K562 (cell line): ENCODE measurements at regions not wholly inside any gene's neighbourhood (a gene's known extent, or its start where the extent isn't known, plus 50 kb on each side); places are given as distances from the start of the nearest gene placed in this dataset.

ENCODE experiments used
- ATAC-seq: fragments of 200-7000 bp; cut with Tn5 transposase; 3 replicates; pipeline ENCODE4 v1.9.1; 2020; ENCODE audit warnings: moderate library complexity
- BruUV-seq: library from RNA; stranded (reverse); fragments of 400-500 nt; replicated peaks from 2 replicates; lab custom pipeline; 2021; lab: Mats Ljungman, UMichigan
- CTCF ChIA-PET: fragments of 300-600 bp; formaldehyde crosslinking; extraction: SDS; loops from one replicate; lab custom pipeline; 2021; ENCODE audit warnings: low intra/inter-chr PET ratio; lab: Yijun Ruan, JAX
- POLR2A ChIA-PET: fragments of 300-600, 350-650 bp; sonication (Branson Sonifier 250); formaldehyde crosslinking; extraction: SDS; loops from one replicate; lab custom pipeline; 2021; ENCODE audit warnings: antibody characterized with exemption, inconsistent platforms; lab: Yijun Ruan, JAX
- DNase-seq, 4 experiments: peaks; one replicate each; pipeline versions ENCODE4 v3.0.0 to v3.0.0-alpha.2; 2011 to 2018; ENCODE audit warnings: low spot score in 3 of 4, mixed read lengths in 3 of 4; ENCODE audit errors: extremely low read depth in 1 of 4
- FAIRE-seq: peaks from 2 replicates; lab custom pipeline; 2011; peaks lifted over from hg19 to GRCh38; lab: Jason Lieb, UNC
- H2AFZ ChIP-seq: 2 replicates; pipeline ENCODE4 v1.6.0; 2011; ENCODE audit warnings: low read depth, low read length, control low read depth, inconsistent platforms
- H3K27ac ChIP-seq: fragments of 200-600 bp; 3 replicates; pipeline ENCODE4 v1.8.0; 2011; ENCODE audit warnings: low read depth, mild to moderate bottlenecking, control low read depth, inconsistent platforms, low read length, moderate library complexity, mixed read lengths; ENCODE audit errors: extremely low read depth
- H3K27me3 ChIP-seq, 2 experiments: fragments of 300-600 bp in 1 of 2; 2 replicates in 1 of 2; 3 replicates in 1 of 2; pipeline versions ENCODE4 v1.6.0 to v1.8.0; 2011; ENCODE audit warnings: inconsistent platforms in 2 of 2, low read length in 2 of 2, mild to moderate bottlenecking in 1 of 2, mixed read lengths in 1 of 2, moderate library complexity in 1 of 2; ENCODE audit not compliant: control insufficient read depth in 2 of 2, insufficient read depth in 2 of 2
- H3K36me3 ChIP-seq: fragments of 300-600 bp; 3 replicates; pipeline ENCODE4 v1.8.0; 2011; ENCODE audit warnings: mild to moderate bottlenecking, low read length, inconsistent platforms; ENCODE audit not compliant: control insufficient read depth, insufficient read depth
- H3K4me1 ChIP-seq, 2 experiments: fragments of 200-600 bp in 1 of 2; replicated peaks in 1 of 2; 2 replicates in 1 of 2; 3 replicates in 1 of 2; pipeline versions ENCODE4 v1.5.1 to v1.8.0; 2011; ENCODE audit warnings: inconsistent platforms in 2 of 2, low read length in 2 of 2, mild to moderate bottlenecking in 1 of 2, mixed read lengths in 1 of 2, moderate library complexity in 1 of 2; ENCODE audit not compliant: control insufficient read depth in 2 of 2, insufficient read depth in 2 of 2
- H3K4me2 ChIP-seq: 2 replicates; pipeline ENCODE4 v1.6.1; 2011; ENCODE audit warnings: low read length, control low read depth, inconsistent platforms, mixed read lengths; ENCODE audit not compliant: insufficient read depth
- H3K4me3 ChIP-seq: fragments of 200-600 bp; sonication (generic), shearing (Covaris generic); 2 replicates; pipeline ENCODE4 v1.5.1; 2016; ENCODE audit warnings: control low read depth, inconsistent platforms
- H3K79me2 ChIP-seq: fragments of 200-600 bp; 3 replicates; pipeline ENCODE4 v1.8.0; 2011; ENCODE audit warnings: low read length, inconsistent platforms; ENCODE audit not compliant: control insufficient read depth, insufficient read depth
- H3K9ac ChIP-seq, 2 experiments: 2 replicates each; pipeline versions ENCODE4 v1.6.0 to v1.6.1; 2011; ENCODE audit warnings: low read depth in 2 of 2, low read length in 2 of 2, control low read depth in 1 of 2, inconsistent platforms in 1 of 2, mild to moderate bottlenecking in 1 of 2, mixed read lengths in 1 of 2; ENCODE audit not compliant: insufficient read depth in 1 of 2
- H3K9me1 ChIP-seq: one replicate; pipeline ENCODE4 v1.6.0; 2011; ENCODE audit warnings: inconsistent platforms, mild to moderate bottlenecking, low read length, moderate library complexity; ENCODE audit not compliant: control insufficient read depth, insufficient read depth
- H3K9me3 ChIP-seq: replicated peaks from 2 replicates; pipeline ENCODE4 v1.5.1; 2011; ENCODE audit warnings: low read depth, low read length, inconsistent platforms; ENCODE audit not compliant: control insufficient read depth, insufficient read depth
- H4K20me1 ChIP-seq: replicated peaks from 2 replicates; pipeline ENCODE4 v1.6.1; 2011; ENCODE audit warnings: low read length, inconsistent platforms, mixed read lengths; ENCODE audit not compliant: control insufficient read depth, insufficient read depth
- ARHGAP35 ChIP-seq: fragments of 450-650 bp; IDR thresholded peaks from 2 replicates; pipeline ENCODE4 v1.6.1; 2018; ENCODE audit not compliant: partially characterized antibody
- E2F3 ChIP-seq: fragments of 250-450 bp; sonication (Bioruptor Pico); IDR thresholded peaks from 2 replicates; pipeline ENCODE4 v1.4.0; 2020; ENCODE audit warnings: mild to moderate bottlenecking
- HMG20A ChIP-seq: fragments of 450-650 bp; formaldehyde crosslinking; conservative IDR thresholded peaks from 2 replicates; pipeline ENCODE4 v1.4.0; 2020; ENCODE audit warnings: mild to moderate bottlenecking, mixed read lengths
- IFI16 ChIP-seq: fragments of 250-450 bp; sonication (Bioruptor Pico); IDR thresholded peaks from 2 replicates; pipeline ENCODE4 v2.1.2; 2022; ENCODE audit warnings: mild to moderate bottlenecking, inconsistent platforms
- ILK ChIP-seq: fragments of 450-650 bp; IDR thresholded peaks from 2 replicates; pipeline ENCODE4 v1.6.1; 2016; ENCODE audit warnings: missing genetic modification characterization, low read depth, mild to moderate bottlenecking, missing compliant biosample characterization, moderate library complexity, borderline replicate concordance
- IRF2 ChIP-seq: sonication (generic); formaldehyde crosslinking; IDR thresholded peaks from 2 replicates; pipeline ENCODE4 v1.8.1; 2022; ENCODE audit warnings: mild to moderate bottlenecking, missing genetic modification reagents
- KAT8 ChIP-seq: fragments of 450-650 bp; IDR thresholded peaks from 2 replicates; pipeline ENCODE4 v1.6.1; 2016; ENCODE audit warnings: low read depth, mild to moderate bottlenecking
- KDM1A ChIP-seq, 2 experiments: fragments of 450-650 bp; IDR thresholded peaks; 2 replicates each; pipeline ENCODE4 v1.6.1; 2016; ENCODE audit warnings: mild to moderate bottlenecking in 2 of 2
- RAD21 ChIP-seq, 2 experiments: fragments of 250-450 bp in 1 of 2; fragments of 450-650 bp in 1 of 2; sonication (Bioruptor Pico) in 1 of 2; formaldehyde crosslinking in 1 of 2; IDR thresholded peaks in 1 of 2; conservative IDR thresholded peaks in 1 of 2; 2 replicates each; pipeline versions ENCODE4 v1.4.0 to v1.8.0; 2020 to 2022; ENCODE audit warnings: mild to moderate bottlenecking in 2 of 2, moderate library complexity in 1 of 2
- SAFB ChIP-seq: fragments of 200-400 bp; formaldehyde crosslinking; IDR thresholded peaks from 2 replicates; pipeline ENCODE4 v1.6.1; 2017; ENCODE audit warnings: low read depth, low read length, borderline replicate concordance
- SETDB1 ChIP-seq: IDR thresholded peaks from one replicate; pipeline ENCODE4 v1.6.1; 2012; ENCODE audit warnings: low read length, control low read depth, inconsistent platforms
- SP1 ChIP-seq: sonication (generic); formaldehyde crosslinking; IDR thresholded peaks from 2 replicates; pipeline ENCODE4 v1.8.1; 2022; ENCODE audit warnings: mild to moderate bottlenecking, missing genetic modification reagents
- USF2 ChIP-seq: sonication (generic); formaldehyde crosslinking; IDR thresholded peaks from 2 replicates; pipeline ENCODE4 v1.5.0; 2020; ENCODE audit warnings: missing genetic modification reagents
- WGBS: fragments of 100-300 bp; shearing (Covaris generic); methylation state at CpG from one replicate; pipeline ENCODE4 v1.1.6; 2016; ENCODE audit warnings: low coverage, mixed read lengths; ENCODE audit not compliant: insufficient coverage; ENCODE audit errors: missing lambda C conversion rate; 5-methylcytosine and 5-hydroxymethylcytosine counted together
- in situ Hi-C: fragments of 300-500 bp; cut with MboI; formaldehyde crosslinking; loops from 4 replicates; pipeline ENCODE4 v1.15.0; 2018; ENCODE audit warnings: inconsistent platforms, mixed read lengths
- intact Hi-C: fragments of 100-400 bp; cut with micrococcal nuclease; formaldehyde crosslinking; loops from 2 replicates; pipeline ENCODE4 v1.14.2; 2022
- TF ChIP-seq, protein P1 (sequence below): sonication (generic); formaldehyde crosslinking; IDR thresholded peaks from 2 replicates; pipeline ENCODE4 v1.8.1; 2022; ENCODE audit warnings: missing genetic modification reagents
- TF ChIP-seq, protein P2 (sequence below), 2 experiments: fragments of 450-650 bp in 1 of 2; sonication (generic) in 1 of 2; formaldehyde crosslinking; conservative IDR thresholded peaks; 2 replicates each; pipeline versions ENCODE4 v1.4.0 to v1.8.1; 2020 to 2022; ENCODE audit warnings: mild to moderate bottlenecking in 1 of 2, missing genetic modification reagents in 1 of 2

DNA sequence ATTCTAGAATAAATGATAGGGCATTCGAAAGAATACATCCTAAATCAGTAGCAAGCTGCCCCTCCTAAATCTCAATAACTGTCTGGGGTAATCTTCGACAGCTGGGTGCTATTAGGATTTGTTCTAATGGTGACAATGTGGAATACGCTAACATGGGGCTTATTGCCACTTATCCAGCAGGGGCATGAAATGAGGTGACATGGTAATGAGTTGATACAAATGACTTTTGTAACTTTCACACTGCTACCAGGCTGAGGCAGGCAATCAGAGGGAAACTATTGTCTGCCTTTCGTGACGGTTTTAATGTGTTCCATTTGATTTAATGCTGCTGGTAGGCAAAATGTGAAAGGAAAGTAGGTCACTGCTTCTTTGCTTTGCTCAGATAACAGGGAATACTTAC lies 1047.4 kb upstream of the PABPC4L start:
- DNase-seq (no peak), ATAC-seq (no peak), FAIRE-seq (no peak)
- POLR2A ChIA-PET, result no interaction called here
- Histone ChIP-seq H3K4me3 (no peak overlapping the region), H3K27me3 (no peaks in the 10 kb centered on the region), H3K27ac (no peak overlapping the region), H2AFZ (no peak overlapping the region), H3K9me3 (no peaks in the 10 kb centered on the region), H3K4me2 (no peak overlapping the region), H3K79me2 (no peaks in the 10 kb centered on the region), H3K36me3 (no peaks in the 10 kb centered on the region), H3K9me1 (no peaks in the 10 kb centered on the region), H4K20me1 (no peaks in the 10 kb centered on the region), H3K4me1 (no peaks in the 10 kb centered on the region), H3K9ac (no peak overlapping the region)
- no peak for TF ChIP-seq SAFB
- no peak for TF ChIP-seq SP1 (CRISPR knock-in tag)
- no peak for TF ChIP-seq RAD21 (CRISPR knock-in tag; conservative IDR thresholded peaks at IDR 0.05 in 1 of 2, IDR thresholded peaks at IDR 0.05 in 1 of 2)
- 0% methylated on average over 5 of the region's 5 CpGs for WGBS
- BruUV-seq, result no TSS peak
- in situ Hi-C loops, result no loop called here
- intact Hi-C loops, result no loop called here
- CTCF ChIA-PET, result no interaction called here

GRCh38 chr4:135244696-135245095 lies 1043.1 kb upstream of the PABPC4L start:
- FAIRE-seq (no peak), DNase-seq (no peak), ATAC-seq (no peak)
- no peaks in the 10 kb centered on the region for H4K20me1 ChIP-seq
- no peaks in the 10 kb centered on the region for H3K27me3 ChIP-seq
- BruUV-seq, result no TSS peak
- ChIA-PET CTCF (no interaction called here), POLR2A (no interaction called here)
- no peak overlapping the region for H2AFZ ChIP-seq
- 0% methylated on average over 2 of the region's 2 CpGs for WGBS
- no peak overlapping the region for H3K4me3 ChIP-seq
- H3K36me3 ChIP-seq, result no peaks in the 10 kb centered on the region
- no peak overlapping the region for H3K4me2 ChIP-seq
- H3K9me1 ChIP-seq, result no peaks in the 10 kb centered on the region
- no peaks in the 10 kb centered on the region for H3K4me1 ChIP-seq
- no peak overlapping the region for H3K27ac ChIP-seq
- in situ Hi-C loops, result no loop called here
- H3K79me2 ChIP-seq, result no peaks in the 10 kb centered on the region
- no peak overlapping the region for H3K9ac ChIP-seq
- H3K9me3 ChIP-seq, result no peaks in the 10 kb centered on the region
- intact Hi-C loops, result no loop called here
- TF ChIP-seq USF2 (CRISPR knock-in tag) (no peak), KAT8 (no peak), IRF2 (CRISPR knock-in tag) (no peak), HMG20A (CRISPR knock-in tag) (no peak), SETDB1 (no peak), IFI16 (no peak), KDM1A (IDR thresholded peaks at IDR 0.05) (no peak), ILK (tag) (no peak), ARHGAP35 (no peak), E2F3 (CRISPR knock-in tag) (no peak)
- TF ChIP-seq, protein P1, sequence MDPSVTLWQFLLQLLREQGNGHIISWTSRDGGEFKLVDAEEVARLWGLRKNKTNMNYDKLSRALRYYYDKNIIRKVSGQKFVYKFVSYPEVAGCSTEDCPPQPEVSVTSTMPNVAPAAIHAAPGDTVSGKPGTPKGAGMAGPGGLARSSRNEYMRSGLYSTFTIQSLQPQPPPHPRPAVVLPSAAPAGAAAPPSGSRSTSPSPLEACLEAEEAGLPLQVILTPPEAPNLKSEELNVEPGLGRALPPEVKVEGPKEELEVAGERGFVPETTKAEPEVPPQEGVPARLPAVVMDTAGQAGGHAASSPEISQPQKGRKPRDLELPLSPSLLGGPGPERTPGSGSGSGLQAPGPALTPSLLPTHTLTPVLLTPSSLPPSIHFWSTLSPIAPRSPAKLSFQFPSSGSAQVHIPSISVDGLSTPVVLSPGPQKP (CRISPR knock-in tag), result no peak
- TF ChIP-seq, protein P2, sequence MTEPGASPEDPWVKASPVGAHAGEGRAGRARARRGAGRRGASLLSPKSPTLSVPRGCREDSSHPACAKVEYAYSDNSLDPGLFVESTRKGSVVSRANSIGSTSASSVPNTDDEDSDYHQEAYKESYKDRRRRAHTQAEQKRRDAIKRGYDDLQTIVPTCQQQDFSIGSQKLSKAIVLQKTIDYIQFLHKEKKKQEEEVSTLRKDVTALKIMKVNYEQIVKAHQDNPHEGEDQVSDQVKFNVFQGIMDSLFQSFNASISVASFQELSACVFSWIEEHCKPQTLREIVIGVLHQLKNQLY (CRISPR knock-in tag; conservative IDR thresholded peaks at IDR 0.05), result no peak
